GM18873 (cell line): ENCODE measurements at regions not wholly inside any gene's neighbourhood (a gene's known extent, or its start where the extent isn't known, plus 50 kb on each side); places are given as distances from the start of the nearest gene placed in this dataset.

Source experiments
- ATAC-seq: cut with Tn5 transposase; IDR thresholded peaks from one replicate; pipeline ENCODE4 v1.9.1; 2021; ENCODE audit warnings: mild to moderate bottlenecking, moderate library complexity, moderate number of reproducible peaks; ENCODE audit not compliant: unreplicated experiment, low FRiP score

- ATAC-seq: no peak
Measured at GRCh38 chr5:20500546-20500945, 512.5 kb upstream of the CDH18 start.

GRCh38 chr5:20498926-20499325 lies 510.9 kb upstream of the CDH18 start:
- ATAC-seq: no peak

GRCh38 chr5:20498102-20498501 lies 510.1 kb upstream of the CDH18 start:
- no peak for ATAC-seq

GRCh38 chr5:20497356-20497755 lies 509.4 kb upstream of the CDH18 start:
- ATAC-seq: no peak

- no peak for ATAC-seq
Measured at GRCh38 chr5:20494706-20495105, 506.7 kb upstream of the CDH18 start.

- ATAC-seq: no peak
Measured at GRCh38 chr5:20486826-20487225, 498.8 kb upstream of the CDH18 start.

- no peak for ATAC-seq
Measured at GRCh38 chr5:20476016-20476415, 488.0 kb upstream of the CDH18 start.

- ATAC-seq: no peak
Measured at GRCh38 chr5:20470997-20471396, 483.0 kb upstream of the CDH18 start.

- ATAC-seq: no peak
Measured at GRCh38 chr5:20469792-20470191, 481.8 kb upstream of the CDH18 start.

GRCh38 chr5:20469390-20469789 lies 481.4 kb upstream of the CDH18 start:
- ATAC-seq: no peak

GRCh38 chr5:20466512-20466911 lies 478.5 kb upstream of the CDH18 start:
- ATAC-seq: no peak

- ATAC-seq: no peak
Measured at GRCh38 chr5:20463206-20463605, 475.2 kb upstream of the CDH18 start.

GRCh38 chr5:20446121-20446520 lies 458.1 kb upstream of the CDH18 start:
- ATAC-seq: no peak

GRCh38 chr5:20445326-20445860 lies 457.4 kb upstream of the CDH18 start:
- ATAC-seq: no peak

GRCh38 chr5:20434786-20435185 lies 446.8 kb upstream of the CDH18 start:
- no peak for ATAC-seq

GRCh38 chr5:20420991-20421595 lies 433.1 kb upstream of the CDH18 start:
- no peak for ATAC-seq
